ENCODE measurements at regions not wholly inside any gene's neighbourhood (a gene's known extent, or its start where the extent isn't known, plus 50 kb on each side); places are given as distances from the start of the nearest gene placed in this dataset.

DNA sequence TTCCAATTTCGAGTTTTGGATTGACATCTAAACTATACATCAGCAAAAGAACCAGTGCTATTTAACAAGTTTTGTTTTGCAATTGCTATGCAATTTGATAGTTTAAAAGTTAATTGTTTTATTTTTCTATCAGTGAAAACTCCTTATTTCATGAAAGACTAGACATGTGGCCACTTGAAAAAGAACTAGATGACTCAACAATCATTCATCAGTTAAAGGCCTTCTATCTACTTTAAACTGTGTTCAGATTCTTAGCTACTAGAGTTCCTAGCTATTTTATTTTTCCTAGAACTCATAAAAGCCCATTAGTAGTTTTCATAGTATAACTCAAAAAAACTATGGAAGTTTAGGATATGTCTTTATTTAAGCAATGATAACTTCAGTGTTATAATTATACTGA is 104.6 kb upstream of the LSM8 start:
- TF ChIP-seq EZH2 (IDR thresholded peaks at IDR 0.05; ENCODE audit: low read depth), result no peak
- TF ChIP-seq, protein P1, sequence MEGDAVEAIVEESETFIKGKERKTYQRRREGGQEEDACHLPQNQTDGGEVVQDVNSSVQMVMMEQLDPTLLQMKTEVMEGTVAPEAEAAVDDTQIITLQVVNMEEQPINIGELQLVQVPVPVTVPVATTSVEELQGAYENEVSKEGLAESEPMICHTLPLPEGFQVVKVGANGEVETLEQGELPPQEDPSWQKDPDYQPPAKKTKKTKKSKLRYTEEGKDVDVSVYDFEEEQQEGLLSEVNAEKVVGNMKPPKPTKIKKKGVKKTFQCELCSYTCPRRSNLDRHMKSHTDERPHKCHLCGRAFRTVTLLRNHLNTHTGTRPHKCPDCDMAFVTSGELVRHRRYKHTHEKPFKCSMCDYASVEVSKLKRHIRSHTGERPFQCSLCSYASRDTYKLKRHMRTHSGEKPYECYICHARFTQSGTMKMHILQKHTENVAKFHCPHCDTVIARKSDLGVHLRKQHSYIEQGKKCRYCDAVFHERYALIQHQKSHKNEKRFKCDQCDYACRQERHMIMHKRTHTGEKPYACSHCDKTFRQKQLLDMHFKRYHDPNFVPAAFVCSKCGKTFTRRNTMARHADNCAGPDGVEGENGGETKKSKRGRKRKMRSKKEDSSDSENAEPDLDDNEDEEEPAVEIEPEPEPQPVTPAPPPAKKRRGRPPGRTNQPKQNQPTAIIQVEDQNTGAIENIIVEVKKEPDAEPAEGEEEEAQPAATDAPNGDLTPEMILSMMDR (conservative IDR thresholded peaks at IDR 0.05), result no peak
